ENCODE measurements at regions not wholly inside any gene's neighbourhood (a gene's known extent, or its start where the extent isn't known, plus 50 kb on each side); places are given as distances from the start of the nearest gene placed in this dataset.

GRCh38 chr13:60679928-60680694, 283.1 kb downstream of the TDRD3 start:
- H3K36me3 ChIP-seq = no peaks in the 10 kb centered on the region
- TF ChIP-seq CTCF (IDR thresholded peaks at IDR 0.05) (no peak), POLR2A (IDR thresholded peaks at IDR 0.05) (no peak)
- H3K27me3 ChIP-seq = no peaks in the 10 kb centered on the region
- no peak overlapping the region for H3K27ac ChIP-seq
- ATAC-seq = no peak
- no peak overlapping the region for H3K4me3 ChIP-seq
- DNase-seq = no peak
- no peaks in the 10 kb centered on the region for H3K9me3 ChIP-seq
- no peaks in the 10 kb centered on the region for H3K4me1 ChIP-seq
- 41% methylated on average over 5 of the region's 5 CpGs for WGBS (ENCODE audit: insufficient coverage, low coverage, low lambda C conversion rate, missing lambda C conversion rate)
- intact Hi-C loops (cut with DNase I) = no loop called here

- DNase-seq (no peak), ATAC-seq (no peak)
- no peak for TF ChIP-seq POLR2A (IDR thresholded peaks at IDR 0.05)
- Histone ChIP-seq H3K27me3 (no peaks in the 10 kb centered on the region), H3K27ac (no peak overlapping the region), H3K36me3 (no peaks in the 10 kb centered on the region), H3K4me1 (no peaks in the 10 kb centered on the region), H3K4me3 (no peak overlapping the region), H3K9me3 (no peaks in the 10 kb centered on the region)
- intact Hi-C loops (cut with DNase I) = no loop called here
- WGBS (ENCODE audit: insufficient coverage, low coverage, low lambda C conversion rate, missing lambda C conversion rate) = 94% methylated on average over 4 of the region's 4 CpGs
Measured at GRCh38 chr13:60679131-60679530, 282.1 kb downstream of the TDRD3 start.

GRCh38 chr13:60671386-60671785, 274.4 kb downstream of the TDRD3 start:
- Histone ChIP-seq H3K27me3 (no peaks in the 10 kb centered on the region), H3K36me3 (no peaks in the 10 kb centered on the region), H3K9me3 (no peaks in the 10 kb centered on the region), H3K4me3 (no peak overlapping the region), H3K4me1 (no peaks in the 10 kb centered on the region), H3K27ac (no peak overlapping the region)
- intact Hi-C loops (cut with DNase I) = no loop called here
- no peak for ATAC-seq
- no peak for TF ChIP-seq POLR2A (IDR thresholded peaks at IDR 0.05)
- no peak for TF ChIP-seq CTCF (IDR thresholded peaks at IDR 0.05)
- no peak for DNase-seq

- ATAC-seq (peak in 1 of 4 donors; percentile 26), DNase-seq (no peak)
- WGBS (ENCODE audit: insufficient coverage, low coverage, low lambda C conversion rate, missing lambda C conversion rate) = no CpG with 5 or more reads among the region's 4 CpGs
- H3K9me3 ChIP-seq = no peaks in the 10 kb centered on the region
- intact Hi-C loops (cut with DNase I) = no loop called here
- H3K4me3 ChIP-seq = no peak overlapping the region
- no peaks in the 10 kb centered on the region for H3K4me1 ChIP-seq
- TF ChIP-seq POLR2A (IDR thresholded peaks at IDR 0.05) = no peak
- TF ChIP-seq CTCF (IDR thresholded peaks at IDR 0.05) = no peak
- H3K27me3 ChIP-seq = no peaks in the 10 kb centered on the region
- no peaks in the 10 kb centered on the region for H3K36me3 ChIP-seq
- H3K27ac ChIP-seq = no peak overlapping the region
Measured at GRCh38 chr13:60663788-60664187, 266.8 kb downstream of the TDRD3 start.

- WGBS (ENCODE audit: insufficient coverage, low coverage, low lambda C conversion rate, missing lambda C conversion rate) = 83% methylated on average over 1 of the region's 1 CpG
- no peak overlapping the region for H3K27ac ChIP-seq
- TF ChIP-seq POLR2A (IDR thresholded peaks at IDR 0.05) (no peak), CTCF (IDR thresholded peaks at IDR 0.05) (no peak)
- H3K4me1 ChIP-seq = no peaks in the 10 kb centered on the region
- H3K36me3 ChIP-seq = no peaks in the 10 kb centered on the region
- H3K27me3 ChIP-seq = no peaks in the 10 kb centered on the region
- H3K4me3 ChIP-seq = no peak overlapping the region
- ATAC-seq = no peak
- H3K9me3 ChIP-seq = no peaks in the 10 kb centered on the region
- intact Hi-C loops (cut with DNase I) = no loop called here
- DNase-seq = no peak
Measured at GRCh38 chr13:60662595-60662994, 265.6 kb downstream of the TDRD3 start.
